Small intestine (tissue), 7 donors: ENCODE measurements at regions not wholly inside any gene's neighbourhood (a gene's known extent, or its start where the extent isn't known, plus 50 kb on each side); places are given as distances from the start of the nearest gene placed in this dataset.
"Not testable (repeated sequence)": the region's sequence is repeated elsewhere in the genome, so short reads cannot be mapped to it uniquely, and the experiment has no call there.

Experiments used
- DNase-seq, 2 donors: peaks; one replicate each; pipeline versions ENCODE4 v3.0.0 to v3.0.0-alpha.2; 2013
- FAIRE-seq: peaks from 2 replicates; lab custom pipeline; 2012; peaks lifted over from hg19 to GRCh38; lab: Jason Lieb, UNC
- H3K27ac ChIP-seq, 3 donors: one replicate each; pipeline ENCODE4 v1.5.1; 2013; ENCODE audit warnings: low read length in 2 of 3, mild to moderate bottlenecking in 2 of 3, control low read depth in 1 of 3, inconsistent platforms in 1 of 3, low read depth in 1 of 3, moderate library complexity in 1 of 3
- H3K27me3 ChIP-seq, 3 donors: one replicate each; pipeline ENCODE4 v1.6.1; 2013; ENCODE audit warnings: low read length in 3 of 3, inconsistent platforms in 1 of 3; ENCODE audit not compliant: control insufficient read depth in 3 of 3, insufficient read depth in 3 of 3
- H3K36me3 ChIP-seq, 3 donors: one replicate each; pipeline ENCODE4 v1.6.1; 2013; ENCODE audit warnings: low read length in 3 of 3, inconsistent platforms in 1 of 3, low read depth in 1 of 3, mild to moderate bottlenecking in 1 of 3, moderate library complexity in 1 of 3; ENCODE audit not compliant: control insufficient read depth in 3 of 3, insufficient read depth in 2 of 3
- H3K4me1 ChIP-seq, 3 donors: one replicate each; pipeline ENCODE4 v1.6.1; 2013; ENCODE audit warnings: low read length in 2 of 3, inconsistent platforms in 1 of 3, low read depth in 1 of 3, mild to moderate bottlenecking in 1 of 3, moderate library complexity in 1 of 3; ENCODE audit not compliant: control insufficient read depth in 3 of 3, insufficient read depth in 2 of 3
- H3K4me3 ChIP-seq, 3 donors: one replicate each; pipeline ENCODE4 v1.5.1; 2013; ENCODE audit warnings: low read length in 3 of 3, control low read depth in 1 of 3, inconsistent platforms in 1 of 3, low read depth in 1 of 3, mild to moderate bottlenecking in 1 of 3, moderate library complexity in 1 of 3
- H3K9me3 ChIP-seq, 2 donors: one replicate each; pipeline ENCODE4 v1.6.1; 2013; ENCODE audit warnings: low read depth in 1 of 2, low read length in 1 of 2; ENCODE audit not compliant: control insufficient read depth in 2 of 2, insufficient read depth in 1 of 2
- WGBS, 3 donors: extraction: QIAGEN DNeasy Blood & Tissue Kit; methylation state at CpG; one replicate each; pipeline ENCODE4 v1.1.7; 2013; 5-methylcytosine and 5-hydroxymethylcytosine counted together
- donor health status: healthy with polysubstance abuse.
- donor health status: control.
- donor health status: control.
- donor health status: Bipolar disorder and iron deficiency.
- donor health status: healthy.

DNA sequence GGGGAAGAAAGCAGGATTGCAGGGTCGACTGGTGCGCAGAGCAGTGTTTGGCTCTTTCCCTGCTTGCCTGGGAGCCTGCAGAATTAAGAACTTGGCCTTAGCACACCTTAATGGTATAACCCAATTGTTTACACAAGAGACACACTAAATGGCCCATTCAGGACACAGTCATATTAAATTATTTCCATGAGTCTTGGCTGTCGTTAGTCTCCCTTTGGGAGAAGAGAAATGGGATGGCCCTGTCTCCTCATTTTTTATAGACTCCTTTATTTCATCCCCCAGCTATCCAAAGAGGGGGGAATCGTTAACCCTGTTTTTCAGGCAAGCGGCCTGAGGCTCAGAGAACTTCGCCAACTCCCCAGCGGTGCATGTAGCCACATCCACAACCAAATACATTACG, 282.5 kb downstream of the SUCLA2 start:
- Histone ChIP-seq H3K4me1 (no peaks in the 10 kb centered on the region), H3K27me3 (no peaks in the 10 kb centered on the region), H3K9me3 (no peaks in the 10 kb centered on the region), H3K4me3 (no peak overlapping the region), H3K27ac (no peak overlapping the region), H3K36me3 (no peaks in the 10 kb centered on the region)
- no peak for DNase-seq
- WGBS, 3 donors: 67 to 83% (median 74%) methylated on average over 8 of the region's 8 CpGs
- no peak for FAIRE-seq

DNA sequence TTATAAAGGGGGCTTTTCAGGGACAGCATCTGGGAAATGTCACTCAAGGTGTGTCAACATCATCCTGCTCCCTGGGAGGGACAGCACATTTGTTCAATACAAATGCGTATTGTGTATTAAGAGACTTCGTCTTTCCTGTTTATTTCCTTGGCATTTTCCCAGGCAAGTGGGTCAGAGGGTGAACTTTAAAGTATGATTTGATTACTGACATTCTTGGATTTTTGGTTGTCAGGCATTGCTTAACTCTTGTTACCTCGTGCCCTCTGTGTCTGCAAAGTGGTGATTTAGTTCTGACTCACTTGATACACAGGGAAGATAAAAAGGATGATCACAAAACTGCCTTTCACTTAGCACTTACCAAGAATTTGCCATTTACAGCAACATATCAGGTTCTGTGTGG, 292.7 kb downstream of the SUCLA2 start:
- no peaks in the 10 kb centered on the region for H3K36me3 ChIP-seq
- no peak for FAIRE-seq
- H3K4me3 ChIP-seq: no peak overlapping the region
- no peaks in the 10 kb centered on the region for H3K9me3 ChIP-seq
- 31 to 42% (median 36%) methylated on average over 3 of the region's 3 CpGs for WGBS, 3 donors
- no peaks in the 10 kb centered on the region for H3K4me1 ChIP-seq
- DNase-seq: no peak
- no peaks in the 10 kb centered on the region for H3K27me3 ChIP-seq
- H3K27ac ChIP-seq: no peak overlapping the region

DNA sequence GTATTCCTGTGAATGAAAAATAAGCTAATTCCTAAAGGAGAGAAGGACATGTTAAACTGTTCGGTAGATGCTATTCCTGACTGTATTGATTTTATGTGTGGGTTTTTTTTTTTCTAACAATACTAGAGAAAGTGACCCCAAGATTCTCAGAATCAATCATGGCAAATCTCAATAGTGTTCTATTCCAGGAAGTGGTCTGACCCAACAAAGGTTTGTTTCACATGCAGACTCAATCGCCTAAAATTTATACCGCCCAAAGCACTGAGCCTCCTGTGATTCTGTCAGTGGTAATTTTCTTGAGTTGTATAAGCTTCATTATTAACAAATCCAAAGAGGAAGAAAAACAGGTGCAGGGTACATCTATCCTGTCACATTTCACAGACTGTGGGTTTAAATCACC, 293.7 kb downstream of the SUCLA2 start:
- Histone ChIP-seq H3K27me3 (no peaks in the 10 kb centered on the region), H3K36me3 (no peaks in the 10 kb centered on the region), H3K27ac (no peak overlapping the region), H3K4me1 (no peaks in the 10 kb centered on the region), H3K4me3 (no peak overlapping the region), H3K9me3 (no peaks in the 10 kb centered on the region)
- FAIRE-seq (no peak), DNase-seq (no peak)
- WGBS, 3 donors: 60 to 69% (median 63%) methylated on average over 3 of the region's 3 CpGs

GRCh38 chr13:47705185-47705584, 295.9 kb downstream of the SUCLA2 start:
- H3K4me3 ChIP-seq: no peak overlapping the region
- no peaks in the 10 kb centered on the region for H3K27me3 ChIP-seq
- no peaks in the 10 kb centered on the region for H3K36me3 ChIP-seq
- WGBS, 3 donors: 67 to 78% (median 75%) methylated on average over 4 of the region's 4 CpGs
- H3K9me3 ChIP-seq: no peaks in the 10 kb centered on the region
- FAIRE-seq (no peak), DNase-seq (no peak)
- H3K4me1 ChIP-seq: no peaks in the 10 kb centered on the region
- H3K27ac ChIP-seq: no peak overlapping the region

DNA sequence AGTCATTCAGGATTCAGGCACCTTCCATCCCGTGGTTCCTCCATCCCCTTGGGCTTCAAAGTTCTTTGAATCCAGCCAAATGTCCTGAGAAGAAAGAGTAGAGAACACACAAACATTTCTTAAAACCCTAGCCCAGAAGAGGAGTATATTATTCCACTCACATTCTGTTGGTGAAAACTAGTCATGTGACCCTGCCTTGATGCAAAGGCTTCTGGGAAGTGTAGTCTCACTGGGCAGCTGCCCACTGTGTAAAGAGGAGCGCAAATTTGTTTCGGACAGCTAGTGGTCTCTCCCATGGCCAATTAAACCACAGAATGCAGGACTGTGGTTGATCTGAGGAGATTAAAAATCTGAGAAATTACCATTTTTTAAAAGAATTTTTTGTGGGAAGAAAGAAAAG, 304.4 kb downstream of the SUCLA2 start:
- Histone ChIP-seq H3K27ac (no peak overlapping the region), H3K27me3 (no peaks in the 10 kb centered on the region), H3K36me3 (no peaks in the 10 kb centered on the region), H3K9me3 (no peaks in the 10 kb centered on the region), H3K4me1 (no peaks in the 10 kb centered on the region), H3K4me3 (no peak overlapping the region)
- 66 to 85% (median 75%) methylated on average over 3 of the region's 3 CpGs for WGBS, 3 donors
- no peak for FAIRE-seq
- no peak for DNase-seq

DNA sequence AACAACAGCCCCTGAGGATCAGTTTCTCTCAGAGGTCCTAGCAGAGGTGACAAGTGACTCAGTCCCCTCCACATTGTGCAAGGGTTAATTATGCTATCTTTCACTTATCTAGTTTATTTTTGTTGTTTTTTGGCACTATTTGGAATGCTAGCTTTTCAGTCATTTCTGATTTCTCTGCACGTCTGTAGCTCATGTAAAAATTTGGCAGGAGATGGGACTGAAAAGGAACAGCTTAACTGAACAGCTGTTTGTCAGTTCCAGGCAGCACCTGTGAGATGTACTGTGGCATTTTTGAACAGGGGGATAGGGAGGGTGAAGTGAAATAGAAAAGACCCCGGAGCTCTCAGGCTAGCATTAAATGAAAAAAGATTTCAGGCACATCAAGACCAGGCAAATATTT, 313.5 kb downstream of the SUCLA2 start:
- DNase-seq (no peak), FAIRE-seq (no peak)
- Histone ChIP-seq H3K4me3 (no peak overlapping the region), H3K4me1 (no peaks in the 10 kb centered on the region), H3K9me3 (no peaks in the 10 kb centered on the region), H3K27me3 (no peaks in the 10 kb centered on the region), H3K36me3 (no peaks in the 10 kb centered on the region), H3K27ac (no peak overlapping the region)
- 48 to 58% (median 51%) methylated on average over 2 of the region's 2 CpGs for WGBS, 3 donors

GRCh38 chr13:47685156-47685555, 315.9 kb downstream of the SUCLA2 start:
- not testable (repeated sequence) for H3K9me3 ChIP-seq, H3K36me3 ChIP-seq, H3K27ac ChIP-seq, H3K4me3 ChIP-seq, H3K27me3 ChIP-seq, DNase-seq, H3K4me1 ChIP-seq, FAIRE-seq
- 88 to 92% (median 91%) methylated on average over 2 of the region's 2 CpGs for WGBS, 3 donors

DNA sequence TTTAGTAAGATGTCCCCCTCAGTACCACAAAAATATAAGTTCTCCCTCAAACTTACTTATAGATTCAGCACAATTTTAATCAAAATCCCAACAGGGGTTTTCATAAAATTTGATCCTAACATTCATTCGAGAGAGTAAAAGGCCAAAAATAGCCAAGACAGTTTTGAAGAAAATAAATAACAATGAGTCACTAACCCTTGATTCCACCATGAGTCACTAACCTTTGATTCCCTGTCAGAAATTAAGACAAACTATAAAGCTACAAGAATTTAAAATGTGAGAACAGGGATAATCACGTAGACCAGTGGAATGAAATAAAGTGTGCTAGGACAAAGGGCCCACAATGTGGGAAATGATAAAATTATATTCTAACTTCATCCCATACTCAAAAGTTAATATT, 320.3 kb downstream of the SUCLA2 start:
- Histone ChIP-seq H3K36me3 (no peaks in the 10 kb centered on the region), H3K27ac (no peak overlapping the region), H3K4me3 (no peak overlapping the region), H3K9me3 (no peaks in the 10 kb centered on the region), H3K27me3 (peaks cover 0 to 2% (median 0%) of the 10 kb centered on the region in 3 donors), H3K4me1 (no peaks in the 10 kb centered on the region)
- WGBS, 3 donors: 64 to 72% (median 69%) methylated on average over 2 of the region's 2 CpGs
- FAIRE-seq (no peak), DNase-seq (no peak)

DNA sequence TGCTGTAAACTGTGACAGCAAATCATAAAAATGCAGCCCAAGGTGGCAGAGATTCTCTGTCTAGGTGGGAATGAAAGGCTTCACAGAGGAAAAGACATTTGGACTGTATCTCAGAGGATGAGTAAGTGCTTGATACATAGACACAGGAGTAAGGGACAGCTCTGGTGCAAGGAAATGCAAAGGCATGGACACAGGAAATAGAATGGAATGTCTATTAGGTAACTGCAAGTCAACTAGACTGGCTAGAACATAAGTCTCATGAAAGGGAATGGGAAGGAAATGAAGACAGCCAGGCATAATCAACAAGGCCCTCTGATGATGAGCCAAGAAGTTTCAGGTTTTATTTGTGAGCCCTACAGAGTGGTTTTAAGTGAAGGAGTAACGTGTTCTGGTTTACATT, 321.7 kb downstream of the SUCLA2 start:
- no peak overlapping the region for H3K27ac ChIP-seq
- no peaks in the 10 kb centered on the region for H3K36me3 ChIP-seq
- DNase-seq (no peak), FAIRE-seq (no peak)
- no peak overlapping the region for H3K4me3 ChIP-seq
- H3K9me3 ChIP-seq: no peaks in the 10 kb centered on the region
- 41 to 68% (median 68%) methylated on average over 1 of the region's 1 CpG for WGBS, 3 donors
- peaks cover 0 to 2% (median 0%) of the 10 kb centered on the region in 3 donors for H3K27me3 ChIP-seq
- H3K4me1 ChIP-seq: no peaks in the 10 kb centered on the region
